Sigmoid colon (tissue), 6 donors: ENCODE measurements at regions not wholly inside any gene's neighbourhood (a gene's known extent, or its start where the extent isn't known, plus 50 kb on each side); places are given as distances from the start of the nearest gene placed in this dataset.

ENCODE experiments used
- DNase-seq: peaks from one replicate; pipeline ENCODE4 v3.0.0-alpha.2; 2019
- H3K27ac ChIP-seq, 4 donors: fragments of 200-600 bp; sonication (generic); one replicate each; pipeline ENCODE4 v1.5.1; 2016 to 2019; ENCODE audit warnings: mild to moderate bottlenecking in 1 of 4
- H3K27me3 ChIP-seq, 3 donors: fragments of 200-600 bp; sonication (generic); one replicate each; pipeline ENCODE4 v1.5.1; 2019; ENCODE audit warnings: mild to moderate bottlenecking in 1 of 3
- H3K36me3 ChIP-seq, 4 donors: fragments of 200-600 bp; sonication (generic); one replicate each; pipeline ENCODE4 v1.5.1; 2016 to 2019
- H3K4me1 ChIP-seq, 4 donors: fragments of 200-600 bp; sonication (generic); one replicate each; pipeline ENCODE4 v1.5.1; 2017 to 2019
- H3K4me3 ChIP-seq, 4 donors: fragments of 200-600 bp; sonication (generic); one replicate each; pipeline ENCODE4 v1.5.1; 2017 to 2019; ENCODE audit warnings: mild to moderate bottlenecking in 2 of 4, moderate library complexity in 1 of 4
- H3K9me3 ChIP-seq, 4 donors: fragments of 200-600 bp in 3 of 4; sonication (generic) in 3 of 4; one replicate each; pipeline versions ENCODE4 v1.5.1 to v1.6.1; 2013 to 2019
- EP300 ChIP-seq, 4 donors: sonication (generic); formaldehyde crosslinking; IDR thresholded peaks; one replicate each; pipeline ENCODE4 v1.6.1; 2017; ENCODE audit warnings: antibody characterized with exemption in 4 of 4
- POLR2A ChIP-seq, 2 donors: fragments of 450-650 bp; IDR thresholded peaks; one replicate each; pipeline ENCODE4 v1.6.1; 2016; ENCODE audit warnings: antibody characterized with exemption in 2 of 2, mild to moderate bottlenecking in 2 of 2, moderate library complexity in 2 of 2
- POLR2AphosphoS5 ChIP-seq, 4 donors: sonication (generic); formaldehyde crosslinking; IDR thresholded peaks; one replicate each; pipeline ENCODE4 v1.6.1; 2017; ENCODE audit warnings: antibody characterized with exemption in 4 of 4
- WGBS, 2 donors: extraction: QIAGEN DNeasy Blood & Tissue Kit; methylation state at CpG; one replicate each; pipeline ENCODE4 v1.1.7; 2013; 5-methylcytosine and 5-hydroxymethylcytosine counted together
- intact Hi-C: fragments of 100-400 bp; cut with DNase I; formaldehyde crosslinking; loops from one replicate; pipeline ENCODE4 v1.15.1; 2023
- TF ChIP-seq, protein P1 (sequence below), 4 experiments: fragments of 450-650 bp in 3 of 4; fragments of 200-600 bp in 1 of 4; IDR thresholded peaks; one replicate each; pipeline ENCODE4 v1.5.1; 2016 to 2019; ENCODE audit warnings: antibody characterized with exemption in 4 of 4, mild to moderate bottlenecking in 3 of 4, moderate library complexity in 2 of 4
- donor health status: healthy with polysubstance abuse.
- donor health status: healthy.

DNA sequence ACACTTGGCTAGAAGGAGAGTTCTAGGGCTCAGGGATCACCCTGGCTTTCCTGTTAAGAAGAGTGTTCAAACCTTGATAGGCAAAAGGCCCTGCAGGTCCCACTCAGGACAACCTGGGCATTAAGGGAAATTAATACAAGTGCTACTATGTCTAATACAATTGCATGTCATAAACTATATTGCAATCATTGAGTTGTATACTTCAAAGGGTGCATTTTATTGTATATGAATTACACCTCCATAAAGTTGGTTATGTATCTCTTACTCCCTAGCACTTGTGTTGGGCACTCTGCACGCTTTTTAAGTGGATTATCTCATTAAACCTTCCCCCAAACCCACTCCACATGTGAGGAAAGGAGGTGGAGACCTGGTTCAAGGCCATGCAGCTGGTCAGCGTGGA, 172.1 kb upstream of the GLI2 start:
- 14 to 52% methylated on average over 2 of the region's 2 CpGs for WGBS, 2 donors
- Histone ChIP-seq H3K4me1 (no peaks in the 10 kb centered on the region), H3K27me3 (no peaks in the 10 kb centered on the region), H3K27ac (no peak overlapping the region), H3K9me3 (no peaks in the 10 kb centered on the region), H3K36me3 (no peaks in the 10 kb centered on the region), H3K4me3 (no peak overlapping the region)
- intact Hi-C loops = no loop called here
- no peak for DNase-seq
- TF ChIP-seq, protein P1, sequence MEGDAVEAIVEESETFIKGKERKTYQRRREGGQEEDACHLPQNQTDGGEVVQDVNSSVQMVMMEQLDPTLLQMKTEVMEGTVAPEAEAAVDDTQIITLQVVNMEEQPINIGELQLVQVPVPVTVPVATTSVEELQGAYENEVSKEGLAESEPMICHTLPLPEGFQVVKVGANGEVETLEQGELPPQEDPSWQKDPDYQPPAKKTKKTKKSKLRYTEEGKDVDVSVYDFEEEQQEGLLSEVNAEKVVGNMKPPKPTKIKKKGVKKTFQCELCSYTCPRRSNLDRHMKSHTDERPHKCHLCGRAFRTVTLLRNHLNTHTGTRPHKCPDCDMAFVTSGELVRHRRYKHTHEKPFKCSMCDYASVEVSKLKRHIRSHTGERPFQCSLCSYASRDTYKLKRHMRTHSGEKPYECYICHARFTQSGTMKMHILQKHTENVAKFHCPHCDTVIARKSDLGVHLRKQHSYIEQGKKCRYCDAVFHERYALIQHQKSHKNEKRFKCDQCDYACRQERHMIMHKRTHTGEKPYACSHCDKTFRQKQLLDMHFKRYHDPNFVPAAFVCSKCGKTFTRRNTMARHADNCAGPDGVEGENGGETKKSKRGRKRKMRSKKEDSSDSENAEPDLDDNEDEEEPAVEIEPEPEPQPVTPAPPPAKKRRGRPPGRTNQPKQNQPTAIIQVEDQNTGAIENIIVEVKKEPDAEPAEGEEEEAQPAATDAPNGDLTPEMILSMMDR (IDR thresholded peaks at IDR 0.05) = no peak
- TF ChIP-seq POLR2AphosphoS5 (IDR thresholded peaks at IDR 0.05) (no peak), POLR2A (IDR thresholded peaks at IDR 0.05) (no peak), EP300 (IDR thresholded peaks at IDR 0.05) (no peak)

DNA sequence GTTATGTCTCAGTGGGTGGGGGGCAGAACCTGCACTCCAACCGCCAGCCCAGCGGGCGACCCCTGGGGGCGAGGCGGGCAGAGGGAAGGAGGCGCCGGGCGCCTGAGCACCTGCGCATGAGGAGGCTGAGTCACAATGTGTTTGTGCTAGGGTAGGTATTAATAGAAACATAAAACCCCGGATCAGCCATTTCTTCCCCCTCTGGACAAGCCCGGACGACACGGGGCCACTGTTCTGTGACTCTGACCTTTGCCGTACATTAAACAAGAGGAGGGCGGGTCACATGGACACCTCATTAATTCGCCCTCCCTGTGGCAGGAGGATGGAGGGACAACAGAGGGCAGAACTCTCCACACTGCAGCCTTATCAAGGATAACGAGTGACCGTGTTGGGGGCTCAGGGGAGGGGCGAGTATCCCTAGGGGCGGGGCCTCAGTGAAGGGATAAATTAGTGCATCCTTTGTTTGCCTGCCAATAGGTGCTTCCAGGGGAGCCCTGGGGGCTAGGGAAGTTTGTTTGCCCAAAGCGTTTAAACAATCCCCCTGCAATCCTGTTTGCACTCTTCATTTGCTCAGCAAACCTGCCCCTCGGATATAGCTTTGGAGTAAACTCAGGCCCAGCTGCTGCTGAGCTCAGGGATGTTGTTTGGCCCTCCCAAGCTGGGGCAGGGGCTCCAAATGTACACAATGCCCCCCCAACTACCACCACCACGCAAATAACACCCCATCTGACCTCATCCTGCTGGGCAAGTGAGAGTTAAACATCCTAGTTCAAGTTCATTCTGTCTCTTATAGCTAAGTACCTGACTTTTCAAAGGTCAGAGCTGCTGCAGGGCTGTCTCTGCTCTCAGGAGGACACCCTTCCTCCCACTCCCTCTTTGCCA, 171.2 kb upstream of the GLI2 start:
- Histone ChIP-seq H3K4me1 (no peaks in the 10 kb centered on the region), H3K36me3 (no peaks in the 10 kb centered on the region), H3K27me3 (no peaks in the 10 kb centered on the region), H3K27ac (no peak overlapping the region), H3K9me3 (no peaks in the 10 kb centered on the region), H3K4me3 (no peak overlapping the region)
- intact Hi-C loops = no loop called here
- no peak for DNase-seq
- TF ChIP-seq POLR2AphosphoS5 (IDR thresholded peaks at IDR 0.05) (no peak), EP300 (IDR thresholded peaks at IDR 0.05) (no peak), POLR2A (IDR thresholded peaks at IDR 0.05) (no peak)
- TF ChIP-seq, protein P1 (IDR thresholded peaks at IDR 0.05) = no peak
- 18 to 68% methylated on average over 23 of the region's 23 CpGs for WGBS, 2 donors

DNA sequence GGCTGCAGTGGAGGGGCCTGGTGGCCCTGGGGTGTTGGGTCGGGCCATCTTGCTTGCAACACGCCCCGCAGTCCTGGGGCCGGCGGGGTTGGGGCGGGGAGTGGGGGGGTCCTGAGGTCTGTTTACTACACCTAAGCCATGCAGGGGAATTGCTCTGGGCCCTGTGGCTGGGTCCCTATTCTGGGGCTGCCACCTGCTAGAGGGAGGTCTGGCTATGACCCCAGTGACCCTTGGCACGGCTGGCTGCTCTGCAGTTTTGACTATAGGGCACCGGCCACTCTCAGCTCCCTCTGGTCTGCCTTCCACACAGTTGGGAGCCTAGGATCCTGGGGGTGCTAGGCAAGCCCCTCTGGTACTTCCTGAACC, 170.6 kb upstream of the GLI2 start:
- Histone ChIP-seq H3K4me1 (no peaks in the 10 kb centered on the region), H3K27ac (no peak overlapping the region), H3K9me3 (no peaks in the 10 kb centered on the region), H3K36me3 (no peaks in the 10 kb centered on the region), H3K4me3 (no peak overlapping the region), H3K27me3 (no peaks in the 10 kb centered on the region)
- no peak for DNase-seq
- WGBS, 2 donors = 29 to 66% methylated on average over 8 of the region's 8 CpGs
- intact Hi-C loops = no loop called here
- no peak for TF ChIP-seq POLR2AphosphoS5 (IDR thresholded peaks at IDR 0.05)
- no peak for TF ChIP-seq EP300 (IDR thresholded peaks at IDR 0.05)
- TF ChIP-seq, protein P1 (IDR thresholded peaks at IDR 0.05) = no peak
- TF ChIP-seq POLR2A (IDR thresholded peaks at IDR 0.05) = no peak

DNA sequence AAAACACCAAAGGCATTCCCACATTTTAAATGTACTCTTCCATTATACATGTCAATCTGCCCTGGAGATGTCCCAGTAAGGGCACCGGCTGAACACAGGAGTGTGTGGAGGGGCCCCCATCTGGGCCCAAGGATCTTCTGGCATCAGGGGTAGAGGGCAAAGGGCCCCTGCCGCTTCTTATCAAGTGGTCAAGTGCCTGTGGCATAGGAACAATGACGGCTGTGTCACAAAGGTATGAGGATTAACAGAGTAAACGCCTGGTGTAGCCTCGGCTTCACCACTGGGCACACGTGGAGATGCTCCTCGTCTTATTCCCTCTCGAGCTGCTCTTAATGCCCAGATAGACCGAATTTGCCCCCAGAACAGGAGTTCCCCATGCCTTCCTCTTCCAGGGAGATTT, 169.7 kb upstream of the GLI2 start:
- Histone ChIP-seq H3K36me3 (no peaks in the 10 kb centered on the region), H3K27ac (peak overlapping the region in 1 of 4 donors; percentile 66), H3K27me3 (no peaks in the 10 kb centered on the region), H3K9me3 (no peaks in the 10 kb centered on the region), H3K4me3 (no peak overlapping the region), H3K4me1 (no peaks in the 10 kb centered on the region)
- intact Hi-C loops = no loop called here
- 81 to 90% methylated on average over 9 of the region's 9 CpGs for WGBS, 2 donors
- DNase-seq = no peak
- TF ChIP-seq POLR2AphosphoS5 (IDR thresholded peaks at IDR 0.05) = no peak
- no peak for TF ChIP-seq POLR2A (IDR thresholded peaks at IDR 0.05)
- TF ChIP-seq, protein P1 (IDR thresholded peaks at IDR 0.05) = no peak
- no peak for TF ChIP-seq EP300 (IDR thresholded peaks at IDR 0.05)
